Heart right ventricle (tissue), 16 donors: ENCODE measurements at regions not wholly inside any gene's neighbourhood (a gene's known extent, or its start where the extent isn't known, plus 50 kb on each side); places are given as distances from the start of the nearest gene placed in this dataset.

ENCODE experiments used
- ATAC-seq, 8 donors: fragments of 200-7000 bp; cut with Tn5 transposase; one replicate each; pipeline ENCODE4 v1.9.1; 2020; ENCODE audit warnings: mild to moderate bottlenecking in 8 of 8, moderate library complexity in 8 of 8, moderate number of reproducible peaks in 1 of 8
- DNase-seq, 2 donors: peaks; one replicate each; pipeline ENCODE4 v3.0.0-alpha.2; 2020
- H3K27ac ChIP-seq, 10 donors: fragments of 200-600 bp; sonication (generic) in 2 of 10; one replicate each; pipeline versions ENCODE4 v1.5.0 to v1.8.0; 2020 to 2022; ENCODE audit warnings: mild to moderate bottlenecking in 3 of 10
- H3K27me3 ChIP-seq, 7 donors: fragments of 200-600 bp; one replicate each; pipeline ENCODE4 v1.8.0; 2021 to 2022; ENCODE audit warnings: mild to moderate bottlenecking in 2 of 7
- H3K36me3 ChIP-seq, 9 donors: fragments of 200-600 bp; sonication (generic) in 1 of 9; one replicate each; pipeline versions ENCODE4 v1.5.0 to v1.8.0; 2020 to 2022; ENCODE audit warnings: mild to moderate bottlenecking in 2 of 9
- H3K4me1 ChIP-seq, 9 donors: fragments of 200-600 bp; sonication (generic) in 1 of 9; one replicate each; pipeline versions ENCODE4 v1.5.0 to v1.8.0; 2020 to 2022; ENCODE audit warnings: mild to moderate bottlenecking in 4 of 9
- H3K4me3 ChIP-seq, 10 donors: fragments of 200-600 bp; sonication (generic) in 2 of 10; one replicate each; pipeline versions ENCODE4 v1.5.0 to v1.8.0; 2020 to 2022; ENCODE audit warnings: mild to moderate bottlenecking in 7 of 10, moderate library complexity in 2 of 10
- H3K9me3 ChIP-seq, 11 donors: fragments of 200-600 bp in 10 of 11; sonication (generic) in 2 of 11; one replicate each; pipeline versions ENCODE4 v1.5.0 to v1.8.0; 2013 to 2022; ENCODE audit warnings: mild to moderate bottlenecking in 2 of 11, control low read depth in 1 of 11, moderate library complexity in 1 of 11
- WGBS, 2 donors: extraction: QIAGEN DNeasy Blood & Tissue Kit; methylation state at CpG; one replicate each; pipeline ENCODE4 v1.1.7; 2013; ENCODE audit warnings: inconsistent platforms in 1 of 2; 5-methylcytosine and 5-hydroxymethylcytosine counted together
- intact Hi-C, 10 donors: fragments of 100-400 bp; cut with DNase I; formaldehyde crosslinking; loops; one replicate each; pipeline versions ENCODE4 v1.11.1 to v1.14.2; 2022
- TF ChIP-seq, protein P1 (sequence below), 9 donors: fragments of 200-600 bp; sonication (generic) in 2 of 9; IDR thresholded peaks; one replicate each; pipeline versions ENCODE4 v1.5.0 to v1.8.0; 2021 to 2022; ENCODE audit warnings: antibody characterized with exemption in 9 of 9, mild to moderate bottlenecking in 5 of 9, moderate library complexity in 1 of 9
- donor health status: Arrhythmogenic right ventricular cardiomyopathy.
- donor health status: ischemic (EF 13 %, LVEDD 7.1; RV severe dilation, severe dysfunction).
- donor health status: healthy with polysubstance abuse.
- donor health status: DM: no; HTN: yes; CAD: no.
- donor health status: DM: no; HTN: no; CAD: no.
- donor health status: ischemic (EF 25% LVEDD 6.9; RV normal size, moderate dysfunction).
- donor health status: ischemic (EF 25% LVEDD 5.7; RV mildly dilated, moderate dysfunction).
- donor health status: healthy.
- donor health status: DM: yes; HTN: yes; CAD: no.
- donor health status: Ischemic cardiomyopathy.
- donor health status: ischemic (EF 35%, LVEDD 5.7; RV mildly dilated, moderate dysfunction).
- donor health status: nonischemic (EF 11% LVEDD 7.7; RV severe dilation, severe dysfunction).
- donor health status: DM: yes; HTN: yes; CAD: no.
- donor health status: PGD.
- donor health status: ischemic (EF 29% LVEDD 5.4; RV normal size, mild dysfunction).
- donor health status: nonischemic (EF 23%, LVEDD 6.1; RV moderate dilation, normal function).

DNA sequence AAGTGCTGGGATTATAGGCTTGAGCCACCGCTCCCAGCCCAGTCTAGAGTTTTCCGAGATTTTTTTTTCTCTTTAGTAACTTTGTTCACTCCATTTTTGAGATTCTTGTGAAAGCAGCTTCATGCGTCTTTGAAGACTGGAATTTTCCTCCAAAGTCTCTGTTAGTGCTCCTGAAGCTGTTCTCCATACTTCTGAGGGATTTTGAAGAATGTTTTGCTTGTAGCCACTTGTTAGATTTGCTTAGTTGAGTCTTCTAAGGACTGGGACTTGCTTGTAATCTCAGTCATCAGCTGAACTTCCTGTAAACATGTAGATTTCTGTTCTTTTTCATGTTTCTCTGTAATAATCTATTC is 234.3 kb downstream of the MYCN start:
- Histone ChIP-seq H3K27me3 (peaks cover 0 to 4% (median 0%) of the 10 kb centered on the region in 7 donors), H3K9me3 (no peaks in the 10 kb centered on the region), H3K36me3 (no peaks in the 10 kb centered on the region), H3K27ac (no peak overlapping the region), H3K4me1 (peaks cover 0 to 3% (median 0%) of the 10 kb centered on the region in 9 donors), H3K4me3 (no peak overlapping the region)
- WGBS, 2 donors, result 94 to 95% methylated on average over 3 of the region's 3 CpGs
- ATAC-seq, result no peak
- TF ChIP-seq, protein P1, sequence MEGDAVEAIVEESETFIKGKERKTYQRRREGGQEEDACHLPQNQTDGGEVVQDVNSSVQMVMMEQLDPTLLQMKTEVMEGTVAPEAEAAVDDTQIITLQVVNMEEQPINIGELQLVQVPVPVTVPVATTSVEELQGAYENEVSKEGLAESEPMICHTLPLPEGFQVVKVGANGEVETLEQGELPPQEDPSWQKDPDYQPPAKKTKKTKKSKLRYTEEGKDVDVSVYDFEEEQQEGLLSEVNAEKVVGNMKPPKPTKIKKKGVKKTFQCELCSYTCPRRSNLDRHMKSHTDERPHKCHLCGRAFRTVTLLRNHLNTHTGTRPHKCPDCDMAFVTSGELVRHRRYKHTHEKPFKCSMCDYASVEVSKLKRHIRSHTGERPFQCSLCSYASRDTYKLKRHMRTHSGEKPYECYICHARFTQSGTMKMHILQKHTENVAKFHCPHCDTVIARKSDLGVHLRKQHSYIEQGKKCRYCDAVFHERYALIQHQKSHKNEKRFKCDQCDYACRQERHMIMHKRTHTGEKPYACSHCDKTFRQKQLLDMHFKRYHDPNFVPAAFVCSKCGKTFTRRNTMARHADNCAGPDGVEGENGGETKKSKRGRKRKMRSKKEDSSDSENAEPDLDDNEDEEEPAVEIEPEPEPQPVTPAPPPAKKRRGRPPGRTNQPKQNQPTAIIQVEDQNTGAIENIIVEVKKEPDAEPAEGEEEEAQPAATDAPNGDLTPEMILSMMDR (IDR thresholded peaks at IDR 0.05), result no peak
- intact Hi-C loops, result no loop called here
- no peak for DNase-seq

DNA sequence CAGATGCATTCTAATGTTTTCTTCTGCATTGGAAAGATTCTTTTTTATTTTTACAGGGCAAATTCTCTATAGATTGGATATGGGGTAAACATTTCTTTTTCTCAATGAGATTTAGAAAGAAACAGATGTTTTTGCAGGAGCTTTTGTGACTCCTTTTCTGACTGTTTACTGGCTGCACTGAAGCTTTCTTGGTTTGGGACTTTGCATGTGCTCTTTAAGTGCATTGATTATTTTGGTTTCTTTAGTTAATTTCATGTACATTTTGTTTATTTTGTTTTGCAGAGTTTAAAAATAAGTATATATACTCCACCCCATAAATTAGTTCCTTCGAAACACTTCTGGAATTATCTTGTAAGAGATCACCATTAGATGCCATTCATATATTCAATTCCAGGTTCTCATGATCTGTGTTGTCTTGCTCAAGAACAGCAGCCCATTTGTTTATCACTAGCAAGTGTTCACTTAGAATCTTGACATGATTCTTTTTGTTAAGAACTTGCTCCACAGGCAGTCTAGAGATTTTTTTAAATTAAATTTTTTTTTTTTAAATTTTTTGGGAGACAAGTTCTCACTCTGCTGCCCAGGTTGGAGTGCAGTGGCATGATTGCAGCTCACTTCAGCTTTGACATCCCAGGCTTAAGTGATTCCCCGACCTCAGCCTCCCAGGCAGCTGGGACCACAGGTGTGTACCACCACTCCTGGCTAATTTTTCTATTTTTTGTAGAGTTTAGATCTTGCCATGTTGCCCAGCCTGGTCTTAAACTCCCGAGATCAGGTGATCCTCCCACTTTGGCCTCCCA is 233.7 kb downstream of the MYCN start:
- Histone ChIP-seq H3K27ac (no peak overlapping the region), H3K27me3 (peaks cover 0 to 4% (median 0%) of the 10 kb centered on the region in 7 donors), H3K4me1 (no peaks in the 10 kb centered on the region), H3K9me3 (no peaks in the 10 kb centered on the region), H3K36me3 (no peaks in the 10 kb centered on the region), H3K4me3 (no peak overlapping the region)
- DNase-seq, result no peak
- 92 to 93% methylated on average over 3 of the region's 3 CpGs for WGBS, 2 donors
- intact Hi-C loops, result no loop called here
- ATAC-seq, result no peak
- TF ChIP-seq, protein P1 (IDR thresholded peaks at IDR 0.05), result no peak

DNA sequence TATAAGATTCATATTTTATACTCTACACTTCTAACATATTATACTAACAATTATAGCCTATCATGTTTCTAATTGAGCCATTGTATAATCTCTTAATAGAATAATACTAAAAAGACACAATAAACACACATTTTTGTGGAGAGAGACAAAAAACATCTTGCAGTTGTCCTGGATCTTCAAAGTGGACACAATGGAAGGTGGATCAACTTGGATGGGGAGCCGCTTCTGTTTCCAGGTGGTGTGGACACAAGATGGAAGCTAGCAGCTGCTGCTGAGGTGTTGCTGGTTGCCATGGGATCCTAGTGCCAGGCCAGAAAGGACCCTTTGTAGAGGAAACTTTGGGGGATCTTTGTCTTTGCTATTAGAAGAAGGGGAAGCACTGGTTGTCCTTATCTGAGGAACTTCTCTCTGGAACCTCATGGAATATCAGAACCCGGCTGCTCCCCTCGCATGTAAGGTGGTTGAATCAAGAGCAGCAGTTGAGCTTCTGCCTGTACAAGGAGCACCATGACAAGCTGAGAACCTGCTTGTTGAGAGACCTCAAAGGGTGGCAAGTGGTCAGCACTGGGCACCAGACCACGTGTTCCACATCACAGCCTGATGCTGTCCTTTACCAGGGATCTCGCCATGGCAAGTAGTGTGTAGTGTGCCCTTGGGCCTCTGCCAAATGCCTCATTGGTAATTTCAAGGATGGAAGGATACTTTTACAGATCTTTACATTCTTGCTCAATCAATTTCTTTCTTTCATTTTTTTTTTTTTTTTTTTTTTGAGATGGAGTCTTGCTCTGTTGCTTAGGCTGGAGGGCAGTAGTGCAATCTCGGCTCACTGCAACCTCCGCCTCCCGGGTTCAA is 232.2 kb downstream of the MYCN start:
- Histone ChIP-seq H3K9me3 (no peaks in the 10 kb centered on the region), H3K27ac (no peak overlapping the region), H3K36me3 (no peaks in the 10 kb centered on the region), H3K4me3 (no peak overlapping the region), H3K4me1 (no peaks in the 10 kb centered on the region), H3K27me3 (peaks cover 0 to 10% (median 3%) of the 10 kb centered on the region in 7 donors)
- ATAC-seq, result no peak
- WGBS, 2 donors, result 93 to 97% methylated on average over 8 of the region's 8 CpGs
- intact Hi-C loops, result no loop called here
- TF ChIP-seq, protein P1 (IDR thresholded peaks at IDR 0.05), result no peak
- DNase-seq, result no peak

DNA sequence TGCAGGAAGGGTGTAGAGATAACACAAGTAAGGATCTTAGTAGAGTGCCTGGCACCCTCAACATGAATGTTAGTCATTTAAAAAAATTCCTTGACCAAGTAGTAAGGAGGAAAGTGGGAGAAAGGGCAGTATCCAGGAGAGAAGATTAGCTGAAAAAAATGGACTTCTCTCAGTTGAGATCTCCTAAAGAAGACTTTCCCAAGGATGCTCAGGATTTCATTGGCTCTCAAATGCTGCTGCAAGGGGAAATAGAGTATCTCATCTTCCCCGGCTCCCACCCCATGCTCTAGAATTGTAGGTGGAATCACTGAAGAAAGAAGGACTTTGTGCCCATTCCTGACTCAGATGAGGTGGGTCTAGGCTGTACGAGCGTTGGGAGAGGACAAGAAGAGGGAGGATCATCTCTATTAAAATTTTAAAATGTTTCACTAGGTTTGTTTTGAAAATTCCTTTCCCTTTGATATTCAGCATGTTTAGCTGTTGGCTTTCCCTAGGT is 231.1 kb downstream of the MYCN start:
- no peak for ATAC-seq
- Histone ChIP-seq H3K4me1 (no peaks in the 10 kb centered on the region), H3K9me3 (no peaks in the 10 kb centered on the region), H3K27ac (no peak overlapping the region), H3K4me3 (no peak overlapping the region), H3K36me3 (no peaks in the 10 kb centered on the region), H3K27me3 (peaks cover 0 to 14% (median 10%) of the 10 kb centered on the region in 7 donors)
- WGBS, 2 donors, result 90 to 96% methylated on average over 3 of the region's 3 CpGs
- TF ChIP-seq, protein P1 (IDR thresholded peaks at IDR 0.05), result no peak
- intact Hi-C loops, result no loop called here
- DNase-seq, result no peak
